ENCODE measurements at regions not wholly inside any gene's neighbourhood (a gene's known extent, or its start where the extent isn't known, plus 50 kb on each side); places are given as distances from the start of the nearest gene placed in this dataset.

GRCh38 chr15:62403164-62403809, 238.2 kb upstream of the C2CD4B start:
- no peak overlapping the region for H3K4me3 ChIP-seq
- H3K9me3 ChIP-seq (ENCODE audit: insufficient read depth, low read depth): 0 out of 2 replicates have a peak, but pooled peaks cover 3% of the 10 kb centered on the region
- ChIA-PET CTCF (no interaction called here), POLR2A (ENCODE audit: unreplicated experiment) (no interaction called here)
- TF ChIP-seq CTCF (conservative IDR thresholded peaks at IDR 0.05) (no peak), EZH2 (IDR thresholded peaks at IDR 0.05; ENCODE audit: low read depth) (no peak)
- no peaks in the 10 kb centered on the region for H3F3A ChIP-seq (ENCODE audit: insufficient read depth, low read depth)
- H2AFZ ChIP-seq: no peak overlapping the region
- no peak overlapping the region for H3K27ac ChIP-seq
- no peaks in the 10 kb centered on the region for H3K79me2 ChIP-seq (ENCODE audit: low read depth)
- DNase-seq: peak in 1 of 2 experiments; percentile 30
- no peaks in the 10 kb centered on the region for H3K27me3 ChIP-seq (ENCODE audit: insufficient read depth, low read depth)
- no peaks in the 10 kb centered on the region for H3K9me2 ChIP-seq (ENCODE audit: insufficient read depth)
- no peaks in the 10 kb centered on the region for H3K4me1 ChIP-seq (replicated peaks; ENCODE audit: insufficient read depth)
- no peaks in the 10 kb centered on the region for H4K20me1 ChIP-seq (ENCODE audit: insufficient read depth)
- no peak overlapping the region for H3K4me2 ChIP-seq
- intact Hi-C loops (cut with micrococcal nuclease; ENCODE audit: unreplicated experiment): no loop called here
- H3K36me3 ChIP-seq (ENCODE audit: low read depth): no peaks in the 10 kb centered on the region
- no TSS peak for BruUV-seq (replicated peaks)

DNA sequence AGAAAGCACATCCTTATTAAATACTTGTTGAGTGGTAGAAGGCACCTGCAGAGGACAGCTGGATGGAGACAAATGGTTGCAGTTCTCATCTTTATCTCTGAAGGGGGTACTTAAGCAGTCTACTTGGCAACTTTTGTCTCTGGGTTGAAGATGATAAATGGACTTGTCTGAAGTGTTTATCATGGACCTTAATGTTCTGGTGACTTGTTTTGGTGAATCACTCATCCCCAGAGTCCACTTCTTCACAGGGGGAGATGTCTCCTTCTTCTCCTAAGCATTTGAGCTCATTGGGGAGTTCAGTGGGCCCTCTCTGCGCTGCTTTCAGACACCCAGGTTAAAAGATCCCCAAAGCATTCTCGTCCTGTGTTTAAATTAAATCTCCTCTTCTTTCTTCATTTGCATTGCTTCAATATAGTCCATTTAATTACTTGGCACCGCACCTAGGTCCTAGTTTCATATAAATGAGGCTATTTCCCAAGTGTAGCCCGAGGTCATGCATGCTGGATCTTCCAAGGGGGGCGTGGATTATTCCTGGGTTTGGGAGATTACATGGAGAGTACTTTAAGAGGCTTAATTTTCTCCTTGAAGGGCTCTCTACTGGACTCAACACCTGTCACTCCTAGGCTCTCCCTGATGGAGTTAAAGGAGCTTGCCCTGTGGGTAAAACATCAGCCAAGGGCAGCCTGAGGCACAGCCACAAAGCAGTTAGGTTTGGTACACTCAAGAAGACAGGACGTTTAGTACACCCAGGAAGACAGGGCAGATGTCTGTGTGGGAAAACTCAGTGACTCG, 239.3 kb upstream of the C2CD4B start:
- ChIA-PET POLR2A (ENCODE audit: unreplicated experiment) (no interaction called here), CTCF (no interaction called here)
- H2AFZ ChIP-seq: no peak overlapping the region
- H3K4me2 ChIP-seq: no peak overlapping the region
- no peaks in the 10 kb centered on the region for H3K36me3 ChIP-seq (ENCODE audit: low read depth)
- no peaks in the 10 kb centered on the region for H3K79me2 ChIP-seq (ENCODE audit: low read depth)
- H3K9me3 ChIP-seq (ENCODE audit: insufficient read depth, low read depth): 0 out of 2 replicates have a peak, but pooled peaks cover 3% of the 10 kb centered on the region
- no peaks in the 10 kb centered on the region for H4K20me1 ChIP-seq (ENCODE audit: insufficient read depth)
- H3K4me1 ChIP-seq (replicated peaks; ENCODE audit: insufficient read depth): no peaks in the 10 kb centered on the region
- no peak for TF ChIP-seq CTCF (conservative IDR thresholded peaks at IDR 0.05)
- no peak for TF ChIP-seq EZH2 (IDR thresholded peaks at IDR 0.05; ENCODE audit: low read depth)
- no peak overlapping the region for H3K4me3 ChIP-seq
- no peak overlapping the region for H3K27ac ChIP-seq
- H3K27me3 ChIP-seq (ENCODE audit: insufficient read depth, low read depth): no peaks in the 10 kb centered on the region
- no peaks in the 10 kb centered on the region for H3K9me2 ChIP-seq (ENCODE audit: insufficient read depth)
- no peaks in the 10 kb centered on the region for H3F3A ChIP-seq (ENCODE audit: insufficient read depth, low read depth)
- no peak for DNase-seq
- intact Hi-C loops (cut with micrococcal nuclease; ENCODE audit: unreplicated experiment): no loop called here
- no TSS peak for BruUV-seq (replicated peaks)

GRCh38 chr15:62406305-62406891, 241.3 kb upstream of the C2CD4B start:
- CTCF ChIA-PET: no interaction called here
- Histone ChIP-seq H3K36me3 (ENCODE audit: low read depth) (no peaks in the 10 kb centered on the region), H3K79me2 (ENCODE audit: low read depth) (no peaks in the 10 kb centered on the region), H3K4me3 (no peak overlapping the region), H3F3A (ENCODE audit: insufficient read depth, low read depth) (no peaks in the 10 kb centered on the region), H3K9me3 (ENCODE audit: insufficient read depth, low read depth) (no peaks in the 10 kb centered on the region), H3K27me3 (ENCODE audit: insufficient read depth, low read depth) (no peaks in the 10 kb centered on the region), H3K27ac (no peak overlapping the region), H3K4me2 (no peak overlapping the region), H3K9me2 (ENCODE audit: insufficient read depth) (no peaks in the 10 kb centered on the region), H4K20me1 (ENCODE audit: insufficient read depth) (no peaks in the 10 kb centered on the region), H2AFZ (no peak overlapping the region), H3K4me1 (replicated peaks; ENCODE audit: insufficient read depth) (no peaks in the 10 kb centered on the region)
- TF ChIP-seq EZH2 (IDR thresholded peaks at IDR 0.05; ENCODE audit: low read depth) (no peak), CTCF (conservative IDR thresholded peaks at IDR 0.05) (no peak)
- POLR2A ChIA-PET (ENCODE audit: unreplicated experiment): no interaction called here
- BruUV-seq (replicated peaks): no TSS peak
- no peak for DNase-seq
- intact Hi-C loops (cut with micrococcal nuclease; ENCODE audit: unreplicated experiment): no loop called here
